Kidney epithelial cell (primary cell): ENCODE measurements at regions not wholly inside any gene's neighbourhood (a gene's known extent, or its start where the extent isn't known, plus 50 kb on each side); places are given as distances from the start of the nearest gene placed in this dataset.

Source experiments
- DNase-seq: peaks from one replicate; pipeline ENCODE4 v3.0.0-alpha.2; 2010; ENCODE audit warnings: low read depth
- H3K27me3 ChIP-seq: 2 replicates; pipeline ENCODE4 v1.6.0; 2011; ENCODE audit warnings: low read length; ENCODE audit not compliant: control insufficient read depth, insufficient read depth
- H3K36me3 ChIP-seq: 2 replicates; pipeline ENCODE4 v1.5.1; 2011; ENCODE audit warnings: low read length; ENCODE audit not compliant: control insufficient read depth, insufficient read depth
- H3K4me3 ChIP-seq: 2 replicates; pipeline ENCODE4 v1.5.1; 2011; ENCODE audit warnings: low read depth, mild to moderate bottlenecking, control low read depth, low read length
- TF ChIP-seq, protein P1 (sequence below): IDR thresholded peaks from 2 replicates; pipeline ENCODE4 v1.5.1; 2011; ENCODE audit warnings: mild to moderate bottlenecking, moderate library complexity, low read length, control low read depth, inconsistent platforms; ENCODE audit not compliant: insufficient read depth, poor library complexity, severe bottlenecking

DNA sequence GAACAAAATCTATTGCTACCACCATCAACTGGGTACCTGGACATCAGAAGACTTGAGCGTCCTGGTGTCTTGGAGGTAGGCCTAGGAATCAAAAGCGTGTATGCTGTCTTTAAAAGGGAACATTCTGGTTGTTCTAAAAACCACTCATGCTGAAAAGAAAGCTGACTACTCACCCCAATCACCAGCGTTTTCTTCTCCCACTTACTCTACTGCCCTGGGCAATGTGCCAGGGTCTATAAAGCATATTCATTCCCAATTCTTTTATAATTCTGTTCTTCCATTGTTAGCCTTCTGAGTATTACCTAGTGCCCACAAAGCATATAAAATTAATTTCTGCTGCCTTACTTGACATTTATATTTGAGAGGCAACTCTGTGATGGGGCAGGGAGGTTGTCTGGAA, 133.4 kb downstream of the KCNA5 start:
- DNase-seq = no peak
- Histone ChIP-seq H3K27me3 (no peaks in the 10 kb centered on the region), H3K36me3 (no peaks in the 10 kb centered on the region), H3K4me3 (no peak overlapping the region)
- TF ChIP-seq, protein P1, sequence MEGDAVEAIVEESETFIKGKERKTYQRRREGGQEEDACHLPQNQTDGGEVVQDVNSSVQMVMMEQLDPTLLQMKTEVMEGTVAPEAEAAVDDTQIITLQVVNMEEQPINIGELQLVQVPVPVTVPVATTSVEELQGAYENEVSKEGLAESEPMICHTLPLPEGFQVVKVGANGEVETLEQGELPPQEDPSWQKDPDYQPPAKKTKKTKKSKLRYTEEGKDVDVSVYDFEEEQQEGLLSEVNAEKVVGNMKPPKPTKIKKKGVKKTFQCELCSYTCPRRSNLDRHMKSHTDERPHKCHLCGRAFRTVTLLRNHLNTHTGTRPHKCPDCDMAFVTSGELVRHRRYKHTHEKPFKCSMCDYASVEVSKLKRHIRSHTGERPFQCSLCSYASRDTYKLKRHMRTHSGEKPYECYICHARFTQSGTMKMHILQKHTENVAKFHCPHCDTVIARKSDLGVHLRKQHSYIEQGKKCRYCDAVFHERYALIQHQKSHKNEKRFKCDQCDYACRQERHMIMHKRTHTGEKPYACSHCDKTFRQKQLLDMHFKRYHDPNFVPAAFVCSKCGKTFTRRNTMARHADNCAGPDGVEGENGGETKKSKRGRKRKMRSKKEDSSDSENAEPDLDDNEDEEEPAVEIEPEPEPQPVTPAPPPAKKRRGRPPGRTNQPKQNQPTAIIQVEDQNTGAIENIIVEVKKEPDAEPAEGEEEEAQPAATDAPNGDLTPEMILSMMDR = no peak

GRCh38 chr12:5177731-5178130, 134.1 kb downstream of the KCNA5 start:
- Histone ChIP-seq H3K36me3 (no peaks in the 10 kb centered on the region), H3K27me3 (no peaks in the 10 kb centered on the region), H3K4me3 (no peak overlapping the region)
- TF ChIP-seq, protein P1 = no peak
- no peak for DNase-seq

DNA sequence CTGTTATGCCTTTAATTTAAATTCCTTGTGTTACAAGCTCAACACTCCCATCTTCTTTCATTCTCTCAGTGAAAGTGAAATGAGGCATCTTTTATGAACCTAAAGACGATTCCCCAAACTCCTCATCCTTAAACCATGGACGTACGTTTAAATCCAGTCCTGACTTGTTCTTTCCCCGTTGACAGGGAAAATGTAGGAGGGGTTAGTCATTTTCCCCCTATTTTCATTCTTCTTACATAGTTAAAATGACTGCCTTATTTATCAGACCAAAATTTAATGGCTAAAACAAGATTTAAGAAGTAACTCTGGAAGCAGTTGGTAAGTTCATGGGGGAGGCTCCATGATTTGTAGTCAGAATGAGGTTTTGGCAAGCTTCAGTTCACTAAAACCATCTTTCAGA, 134.9 kb downstream of the KCNA5 start:
- Histone ChIP-seq H3K27me3 (no peaks in the 10 kb centered on the region), H3K4me3 (no peak overlapping the region), H3K36me3 (no peaks in the 10 kb centered on the region)
- DNase-seq = no peak
- TF ChIP-seq, protein P1 = no peak

GRCh38 chr12:5180496-5180895, 136.8 kb downstream of the KCNA5 start:
- TF ChIP-seq, protein P1 = no peak
- Histone ChIP-seq H3K36me3 (no peaks in the 10 kb centered on the region), H3K27me3 (no peaks in the 10 kb centered on the region), H3K4me3 (no peak overlapping the region)
- no peak for DNase-seq

- H3K27me3 ChIP-seq = no peaks in the 10 kb centered on the region
- H3K36me3 ChIP-seq = no peaks in the 10 kb centered on the region
- TF ChIP-seq, protein P1 = no peak
- no peak for DNase-seq
- no peak overlapping the region for H3K4me3 ChIP-seq
Observed at GRCh38 chr12:5184186-5184585, 140.5 kb downstream of the KCNA5 start.

GRCh38 chr12:5185435-5186069, 141.9 kb downstream of the KCNA5 start:
- Histone ChIP-seq H3K4me3 (no peak overlapping the region), H3K27me3 (no peaks in the 10 kb centered on the region), H3K36me3 (no peaks in the 10 kb centered on the region)
- TF ChIP-seq, protein P1 = no peak
- no peak for DNase-seq
